ENCODE measurements at regions not wholly inside any gene's neighbourhood (a gene's known extent, or its start where the extent isn't known, plus 50 kb on each side); places are given as distances from the start of the nearest gene placed in this dataset.

DNA sequence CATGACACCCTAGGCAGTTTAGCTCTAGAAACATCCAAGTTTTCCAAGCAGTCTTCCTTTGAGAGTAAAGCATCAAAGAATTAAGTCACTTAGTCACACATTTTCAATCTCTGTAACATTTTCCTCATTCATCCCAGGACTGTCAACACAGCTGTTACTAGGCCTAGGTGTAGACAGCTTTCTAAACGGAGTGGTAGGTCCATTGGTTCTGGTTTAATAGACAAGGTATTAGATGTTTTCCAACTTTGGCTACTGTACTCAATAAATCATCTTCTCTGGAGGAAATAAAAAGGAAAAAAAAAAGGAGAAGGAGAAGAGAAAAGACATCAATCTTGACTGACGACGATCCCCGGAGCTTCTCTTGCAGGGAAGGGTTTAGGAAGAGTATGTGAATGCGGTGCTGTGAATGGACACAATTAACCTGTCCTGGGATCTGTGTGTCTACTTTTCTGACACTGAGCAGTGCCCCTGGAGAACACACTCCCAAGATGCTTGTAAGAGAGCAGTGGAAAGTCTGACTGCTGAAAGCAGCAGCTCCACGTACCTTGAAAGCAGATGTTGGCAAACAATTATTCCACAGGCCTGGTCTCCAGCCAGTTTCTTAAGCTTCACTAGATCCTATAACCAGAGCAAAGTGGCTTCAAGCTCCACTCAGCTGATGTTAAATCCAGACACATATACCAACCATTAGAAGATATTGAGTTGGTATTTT, 59.1 kb downstream of the CXCL12 start:
- no peak for TF ChIP-seq CTCF (IDR thresholded peaks at IDR 0.05; ENCODE audit: borderline replicate concordance, extremely low read depth, low read length, poor library complexity, severe bottlenecking)
- no peak for TF ChIP-seq EZH2 (IDR thresholded peaks at IDR 0.05; ENCODE audit: borderline replicate concordance, low read depth, low read length, severe bottlenecking)
